ENCODE measurements at regions not wholly inside any gene's neighbourhood (a gene's known extent, or its start where the extent isn't known, plus 50 kb on each side); places are given as distances from the start of the nearest gene placed in this dataset.

DNA sequence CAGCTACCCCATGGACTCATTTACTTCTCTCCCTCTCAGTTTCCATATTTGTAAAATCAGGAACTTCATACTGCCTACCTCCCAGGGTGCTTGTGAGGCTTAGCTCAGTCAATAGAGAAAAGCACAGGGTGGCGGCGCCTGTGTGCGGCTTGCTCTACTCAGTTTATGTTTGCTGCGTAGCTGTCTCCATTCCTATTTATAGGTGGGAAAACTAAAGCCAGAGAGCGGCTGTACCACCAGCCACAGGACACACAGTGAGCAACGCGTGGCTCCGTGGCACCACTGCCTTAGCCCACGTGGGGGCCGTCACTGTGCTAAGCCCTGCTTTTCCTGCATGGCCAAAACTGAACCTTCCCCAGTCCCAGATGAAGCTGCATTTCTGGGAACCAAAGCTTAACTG, 292.4 kb downstream of the TEX29 start:
- TF ChIP-seq CTCF (IDR thresholded peaks at IDR 0.05; ENCODE audit: insufficient read depth, low read depth, low read length) = no peak
- DNase-seq (ENCODE audit: low read depth) = no peak
- Histone ChIP-seq H3K27me3 (ENCODE audit: control insufficient read depth, insufficient read depth, low read length) (no peaks in the 10 kb centered on the region), H3K4me3 (ENCODE audit: low read depth, low read length) (no peak overlapping the region), H3K36me3 (ENCODE audit: control insufficient read depth, insufficient read depth, low read length) (no peaks in the 10 kb centered on the region)
- ChIA-PET CTCF (no interaction called here), POLR2A (no interaction called here)

GRCh38 chr13:111614009-111614408, 293.6 kb downstream of the TEX29 start:
- Histone ChIP-seq H3K27me3 (ENCODE audit: control insufficient read depth, insufficient read depth, low read length) (no peaks in the 10 kb centered on the region), H3K36me3 (ENCODE audit: control insufficient read depth, insufficient read depth, low read length) (no peaks in the 10 kb centered on the region), H3K4me3 (ENCODE audit: low read depth, low read length) (no peak overlapping the region)
- ChIA-PET CTCF (no interaction called here), POLR2A (no interaction called here)
- no peak for TF ChIP-seq CTCF (IDR thresholded peaks at IDR 0.05; ENCODE audit: insufficient read depth, low read depth, low read length)
- DNase-seq (ENCODE audit: low read depth) = no peak

DNA sequence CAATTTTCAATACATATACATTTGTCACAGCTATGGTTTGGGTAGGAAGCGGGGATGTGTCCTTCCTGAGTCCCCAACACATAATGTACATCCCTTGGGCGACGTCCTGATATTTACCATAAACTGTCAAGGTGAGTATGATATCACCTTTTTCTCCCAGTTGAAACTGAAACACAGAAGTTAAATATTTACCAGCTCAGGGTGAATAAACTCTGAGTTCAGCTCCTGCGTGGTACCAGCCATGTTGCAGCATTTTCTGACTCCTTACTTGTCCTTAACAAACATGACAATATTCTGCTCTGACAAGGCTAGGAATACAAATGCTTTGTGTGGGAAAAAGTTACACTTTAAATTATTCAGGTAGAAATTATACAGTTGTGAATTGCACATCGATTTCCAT, 294.2 kb downstream of the TEX29 start:
- ChIA-PET CTCF (no interaction called here), POLR2A (no interaction called here)
- no peak for DNase-seq (ENCODE audit: low read depth)

GRCh38 chr13:111616203-111616602, 295.8 kb downstream of the TEX29 start:
- H3K27me3 ChIP-seq (ENCODE audit: control insufficient read depth, insufficient read depth, low read length) = no peaks in the 10 kb centered on the region
- ChIA-PET CTCF (no interaction called here), POLR2A (no interaction called here)
- no peak for DNase-seq (ENCODE audit: low read depth)
- H3K4me3 ChIP-seq (ENCODE audit: low read depth, low read length) = no peak overlapping the region
- no peak for TF ChIP-seq CTCF (IDR thresholded peaks at IDR 0.05; ENCODE audit: insufficient read depth, low read depth, low read length)
- no peaks in the 10 kb centered on the region for H3K36me3 ChIP-seq (ENCODE audit: control insufficient read depth, insufficient read depth, low read length)

More for the DNA sequence above, 294.2 kb downstream of the TEX29 start:
- TF ChIP-seq CTCF (IDR thresholded peaks at IDR 0.05; ENCODE audit: insufficient read depth, low read depth, low read length) = no peak
- no peaks in the 10 kb centered on the region for H3K27me3 ChIP-seq (ENCODE audit: control insufficient read depth, insufficient read depth, low read length)
- H3K4me3 ChIP-seq (ENCODE audit: low read depth, low read length) = no peak overlapping the region
- no peaks in the 10 kb centered on the region for H3K36me3 ChIP-seq (ENCODE audit: control insufficient read depth, insufficient read depth, low read length)

DNA sequence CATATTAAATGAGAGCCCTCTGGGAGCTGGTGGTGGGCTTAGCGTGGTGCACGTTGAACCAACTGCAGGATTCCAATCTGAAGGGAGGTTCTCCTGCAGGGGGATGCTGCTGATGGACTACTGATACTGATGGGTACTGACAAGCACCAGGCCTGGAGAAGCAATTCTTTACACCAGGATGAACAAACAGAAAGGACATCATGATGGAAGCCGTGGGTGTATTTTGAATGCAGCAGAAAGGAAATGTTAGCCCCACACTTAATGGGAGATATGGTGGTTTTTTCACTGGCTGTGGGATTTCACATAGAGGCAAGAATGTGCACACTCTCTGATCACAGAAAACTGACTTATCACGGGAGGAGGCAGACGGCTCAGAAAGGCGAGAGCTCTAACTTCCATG, 299.7 kb downstream of the TEX29 start:
- no peak overlapping the region for H3K4me3 ChIP-seq (ENCODE audit: low read depth, low read length)
- DNase-seq (ENCODE audit: low read depth) = no peak
- TF ChIP-seq CTCF (IDR thresholded peaks at IDR 0.05; ENCODE audit: insufficient read depth, low read depth, low read length) = no peak
- H3K27me3 ChIP-seq (ENCODE audit: control insufficient read depth, insufficient read depth, low read length) = no peaks in the 10 kb centered on the region
- ChIA-PET CTCF (no interaction called here), POLR2A (no interaction called here)
- H3K36me3 ChIP-seq (ENCODE audit: control insufficient read depth, insufficient read depth, low read length) = no peaks in the 10 kb centered on the region
